ENCODE measurements at regions not wholly inside any gene's neighbourhood (a gene's known extent, or its start where the extent isn't known, plus 50 kb on each side); places are given as distances from the start of the nearest gene placed in this dataset.
"Not testable (repeated sequence)": the region's sequence is repeated elsewhere in the genome, so short reads cannot be mapped to it uniquely, and the experiment has no call there.

GRCh38 chr20:29743101-29743931 is 1514.1 kb upstream of the DEFB115 start:
- no peak overlapping the region for H2BK120ac ChIP-seq (ENCODE audit: low read depth, low read length)
- H2BK12ac ChIP-seq (ENCODE audit: low read length in 2 of 2), result no peak overlapping the region
- no peak overlapping the region for H3K14ac ChIP-seq (ENCODE audit: low read length in 2 of 2)
- H3K4ac ChIP-seq (ENCODE audit: low read depth in 1 of 2, low read length in 2 of 2), result no peak overlapping the region
- H2AFZ ChIP-seq (ENCODE audit: low read depth, low read length), result no peak overlapping the region
- H3K79me1 ChIP-seq (replicated peaks; ENCODE audit: low read length, poor library complexity, severe bottlenecking), result no peaks in the 10 kb centered on the region
- no peak overlapping the region for H3K18ac ChIP-seq (ENCODE audit: low read depth in 1 of 2, low read length in 2 of 2)
- no peak overlapping the region for H3K4me3 ChIP-seq (ENCODE audit: insufficient read depth in 1 of 2, low read depth in 1 of 2, low read length in 2 of 2)
- no peak overlapping the region for H4K91ac ChIP-seq (ENCODE audit: low read length)
- no peak overlapping the region for H3K4me2 ChIP-seq (ENCODE audit: low read length, poor library complexity, severe bottlenecking)
- H2AK5ac ChIP-seq (ENCODE audit: low read length, severe bottlenecking), result no peak overlapping the region
- no peaks in the 10 kb centered on the region for H3K27me3 ChIP-seq (ENCODE audit: control insufficient read depth in 1 of 2, insufficient read depth in 1 of 2, low read length in 2 of 2)
- no peak overlapping the region for H2BK15ac ChIP-seq (ENCODE audit: low read depth, poor library complexity, severe bottlenecking)
- WGBS, result 91% methylated on average over 80 of the region's 80 CpGs
- H3K4me1 ChIP-seq (ENCODE audit: control insufficient read depth, insufficient read depth, low read depth, low read length), result no peaks in the 10 kb centered on the region
- no peak for DNase-seq
- no peaks in the 10 kb centered on the region for H3K9me3 ChIP-seq (ENCODE audit: control insufficient read depth, low read length)
- no peaks in the 10 kb centered on the region for H3K36me3 ChIP-seq (ENCODE audit: control insufficient read depth in 1 of 2, insufficient read depth in 2 of 2, low read depth in 1 of 2, low read length in 2 of 2)
- no peak overlapping the region for H2BK5ac ChIP-seq (ENCODE audit: low read depth, low read length, poor library complexity, severe bottlenecking)
- H3K27ac ChIP-seq (ENCODE audit: low read length, poor library complexity, severe bottlenecking), result no peak overlapping the region
- H4K8ac ChIP-seq (ENCODE audit: low read length), result no peak overlapping the region
- no peak overlapping the region for H3K9ac ChIP-seq (ENCODE audit: low read length)
- no peak overlapping the region for H3K23ac ChIP-seq (ENCODE audit: low read length in 2 of 2)

GRCh38 chr20:29744071-29744470 is 1513.4 kb upstream of the DEFB115 start:
- H2AFZ ChIP-seq (ENCODE audit: low read depth, low read length), result no peak overlapping the region
- H3K79me1 ChIP-seq (replicated peaks; ENCODE audit: low read length, poor library complexity, severe bottlenecking), result no peaks in the 10 kb centered on the region
- H2AK5ac ChIP-seq (ENCODE audit: low read length, severe bottlenecking), result no peak overlapping the region
- no peak overlapping the region for H3K4me2 ChIP-seq (ENCODE audit: low read length, poor library complexity, severe bottlenecking)
- H3K9ac ChIP-seq (ENCODE audit: low read length), result no peak overlapping the region
- no peak for DNase-seq
- no peaks in the 10 kb centered on the region for H3K4me1 ChIP-seq (ENCODE audit: control insufficient read depth, insufficient read depth, low read depth, low read length)
- no peak overlapping the region for H2BK12ac ChIP-seq (ENCODE audit: low read length in 2 of 2)
- H4K8ac ChIP-seq (ENCODE audit: low read length), result no peak overlapping the region
- no peak overlapping the region for H3K27ac ChIP-seq (ENCODE audit: low read length, poor library complexity, severe bottlenecking)
- H3K36me3 ChIP-seq (ENCODE audit: control insufficient read depth in 1 of 2, insufficient read depth in 2 of 2, low read depth in 1 of 2, low read length in 2 of 2), result no peaks in the 10 kb centered on the region
- H3K23ac ChIP-seq (ENCODE audit: low read length in 2 of 2), result no peak overlapping the region
- no peaks in the 10 kb centered on the region for H3K27me3 ChIP-seq (ENCODE audit: control insufficient read depth in 1 of 2, insufficient read depth in 1 of 2, low read length in 2 of 2)
- WGBS, result 97% methylated on average over 32 of the region's 38 CpGs
- H3K14ac ChIP-seq (ENCODE audit: low read length in 2 of 2), result no peak overlapping the region
- no peak overlapping the region for H3K18ac ChIP-seq (ENCODE audit: low read depth in 1 of 2, low read length in 2 of 2)
- no peak overlapping the region for H2BK120ac ChIP-seq (ENCODE audit: low read depth, low read length)
- no peak overlapping the region for H4K91ac ChIP-seq (ENCODE audit: low read length)
- H3K4me3 ChIP-seq (ENCODE audit: insufficient read depth in 1 of 2, low read depth in 1 of 2, low read length in 2 of 2), result no peak overlapping the region
- H3K4ac ChIP-seq (ENCODE audit: low read depth in 1 of 2, low read length in 2 of 2), result no peak overlapping the region
- no peak overlapping the region for H2BK15ac ChIP-seq (ENCODE audit: low read depth, poor library complexity, severe bottlenecking)
- no peaks in the 10 kb centered on the region for H3K9me3 ChIP-seq (ENCODE audit: control insufficient read depth, low read length)
- H2BK5ac ChIP-seq (ENCODE audit: low read depth, low read length, poor library complexity, severe bottlenecking), result no peak overlapping the region

DNA sequence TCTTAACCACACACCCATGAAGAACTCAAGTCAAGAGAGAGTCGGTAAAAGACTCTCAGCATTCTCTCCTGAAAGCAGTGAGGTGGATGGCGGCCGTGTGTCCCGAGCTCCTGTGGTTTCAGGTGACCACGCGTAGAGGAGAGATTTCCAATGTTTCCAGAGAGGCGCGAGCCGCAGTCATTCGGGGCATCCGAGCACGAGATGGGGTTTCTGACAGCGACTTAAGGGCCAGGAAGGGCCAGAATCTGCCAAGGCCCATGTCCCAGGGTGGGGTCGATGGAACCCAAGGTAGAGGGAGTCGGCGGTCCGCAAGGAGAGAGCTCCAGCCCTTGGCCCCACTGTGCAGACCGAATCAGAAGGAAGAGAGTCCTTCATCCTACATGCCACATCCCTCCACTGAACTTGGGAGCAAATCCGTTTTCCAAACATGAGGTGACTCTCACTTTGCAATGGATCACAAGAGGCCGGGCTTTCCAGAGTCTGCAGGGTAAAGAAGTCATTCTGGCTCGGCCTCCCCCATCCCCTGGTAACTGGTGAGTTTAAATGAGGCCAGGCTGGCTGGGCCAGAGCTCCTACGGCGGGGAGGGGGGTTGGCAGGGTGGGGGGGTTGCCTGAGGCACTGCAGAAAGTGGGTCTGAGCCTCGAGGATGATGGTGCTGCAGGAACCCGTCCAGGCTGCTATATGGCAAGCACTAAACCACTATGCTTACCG is 1511.8 kb upstream of the DEFB115 start:
- not testable (repeated sequence) for H2BK12ac ChIP-seq (ENCODE audit: low read length in 2 of 2); H3K9me3 ChIP-seq (ENCODE audit: control insufficient read depth, low read length); H4K8ac ChIP-seq (ENCODE audit: low read length); H3K27me3 ChIP-seq (ENCODE audit: control insufficient read depth in 1 of 2, insufficient read depth in 1 of 2, low read length in 2 of 2); H3K4me3 ChIP-seq (ENCODE audit: insufficient read depth in 1 of 2, low read depth in 1 of 2, low read length in 2 of 2); H3K36me3 ChIP-seq (ENCODE audit: control insufficient read depth in 1 of 2, insufficient read depth in 2 of 2, low read depth in 1 of 2, low read length in 2 of 2); H2AFZ ChIP-seq (ENCODE audit: low read depth, low read length); H2BK15ac ChIP-seq (ENCODE audit: low read depth, poor library complexity, severe bottlenecking); H2AK5ac ChIP-seq (ENCODE audit: low read length, severe bottlenecking); H3K4ac ChIP-seq (ENCODE audit: low read depth in 1 of 2, low read length in 2 of 2); H3K14ac ChIP-seq (ENCODE audit: low read length in 2 of 2); DNase-seq; H2BK120ac ChIP-seq (ENCODE audit: low read depth, low read length); H2BK5ac ChIP-seq (ENCODE audit: low read depth, low read length, poor library complexity, severe bottlenecking); H3K18ac ChIP-seq (ENCODE audit: low read depth in 1 of 2, low read length in 2 of 2); H3K4me1 ChIP-seq (ENCODE audit: control insufficient read depth, insufficient read depth, low read depth, low read length); H4K91ac ChIP-seq (ENCODE audit: low read length); H3K4me2 ChIP-seq (ENCODE audit: low read length, poor library complexity, severe bottlenecking); H3K23ac ChIP-seq (ENCODE audit: low read length in 2 of 2); H3K79me1 ChIP-seq (replicated peaks; ENCODE audit: low read length, poor library complexity, severe bottlenecking); H3K27ac ChIP-seq (ENCODE audit: low read length, poor library complexity, severe bottlenecking); H3K9ac ChIP-seq (ENCODE audit: low read length)
- WGBS, result 72% methylated on average over 26 of the region's 26 CpGs

DNA sequence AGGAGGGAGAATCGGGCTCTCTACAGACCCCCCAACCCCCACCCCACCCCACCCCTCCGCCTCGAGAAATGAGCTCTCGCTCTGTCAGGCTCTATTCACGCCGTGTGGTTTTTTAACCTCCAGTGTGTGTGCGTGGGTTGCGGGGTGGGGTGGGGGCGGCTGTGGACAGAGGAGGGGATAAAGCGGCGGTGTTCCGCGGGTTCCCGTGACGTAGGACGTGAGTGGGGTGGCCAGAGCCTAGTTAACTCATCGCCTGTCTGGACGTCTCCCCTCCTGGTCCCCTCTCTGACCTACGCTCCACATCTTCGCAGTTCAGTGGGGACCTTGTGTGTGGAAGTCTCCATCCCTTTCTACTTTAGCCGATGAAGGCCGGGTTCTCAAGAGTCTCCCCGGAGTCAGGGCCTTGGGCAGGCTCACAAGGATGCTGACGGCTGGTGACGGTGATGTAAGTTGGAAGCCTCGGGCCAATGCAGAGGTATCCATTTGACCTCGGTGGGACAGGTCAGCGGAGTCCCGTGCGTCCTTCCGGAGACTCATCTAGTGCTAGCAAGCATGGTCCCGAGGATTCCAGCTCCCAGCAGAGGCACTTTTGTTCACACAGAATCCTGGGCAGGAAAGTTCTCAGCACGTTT is 1507.1 kb upstream of the DEFB115 start:
- Histone ChIP-seq H3K23ac (ENCODE audit: low read length in 2 of 2) (no peak overlapping the region), H3K27ac (ENCODE audit: low read length, poor library complexity, severe bottlenecking) (no peak overlapping the region), H3K4ac (ENCODE audit: low read depth in 1 of 2, low read length in 2 of 2) (no peak overlapping the region), H2BK12ac (ENCODE audit: low read length in 2 of 2) (no peak overlapping the region), H3K4me1 (ENCODE audit: control insufficient read depth, insufficient read depth, low read depth, low read length) (no peaks in the 10 kb centered on the region), H3K9me3 (ENCODE audit: control insufficient read depth, low read length) (no peaks in the 10 kb centered on the region), H2AK5ac (ENCODE audit: low read length, severe bottlenecking) (no peak overlapping the region), H3K79me1 (replicated peaks; ENCODE audit: low read length, poor library complexity, severe bottlenecking) (no peaks in the 10 kb centered on the region), H3K18ac (ENCODE audit: low read depth in 1 of 2, low read length in 2 of 2) (no peak overlapping the region), H2AFZ (ENCODE audit: low read depth, low read length) (no peak overlapping the region), H3K36me3 (ENCODE audit: control insufficient read depth in 1 of 2, insufficient read depth in 2 of 2, low read depth in 1 of 2, low read length in 2 of 2) (no peaks in the 10 kb centered on the region), H3K14ac (ENCODE audit: low read length in 2 of 2) (no peak overlapping the region), H2BK15ac (ENCODE audit: low read depth, poor library complexity, severe bottlenecking) (no peak overlapping the region), H3K4me3 (ENCODE audit: insufficient read depth in 1 of 2, low read depth in 1 of 2, low read length in 2 of 2) (no peak overlapping the region), H2BK120ac (ENCODE audit: low read depth, low read length) (no peak overlapping the region), H4K8ac (ENCODE audit: low read length) (no peak overlapping the region), H2BK5ac (ENCODE audit: low read depth, low read length, poor library complexity, severe bottlenecking) (no peak overlapping the region), H3K4me2 (ENCODE audit: low read length, poor library complexity, severe bottlenecking) (no peak overlapping the region), H3K9ac (ENCODE audit: low read length) (no peak overlapping the region), H3K27me3 (ENCODE audit: control insufficient read depth in 1 of 2, insufficient read depth in 1 of 2, low read length in 2 of 2) (no peaks in the 10 kb centered on the region), H4K91ac (ENCODE audit: low read length) (no peak overlapping the region)
- 91% methylated on average over 32 of the region's 33 CpGs for WGBS
- DNase-seq, result no peak
